ENCODE measurements at regions not wholly inside any gene's neighbourhood (a gene's known extent, or its start where the extent isn't known, plus 50 kb on each side); places are given as distances from the start of the nearest gene placed in this dataset.

GRCh38 chr15:38868326-38869114, 303.9 kb upstream of the RASGRP1 start:
- Mint-ChIP-seq H3K27ac (peak overlapping the region; percentile 37), H3K36me3 (ENCODE audit: low read depth) (no peaks in the 10 kb centered on the region), H3K4me1 (ENCODE audit: low read depth) (peaks cover 52% of the 10 kb centered on the region), H3K27me3 (no peaks in the 10 kb centered on the region), H3K4me3 (no peak overlapping the region), H3K9me3 (peaks cover 17% of the 10 kb centered on the region)
- intact Hi-C loops (cut with micrococcal nuclease), result no loop called here

DNA sequence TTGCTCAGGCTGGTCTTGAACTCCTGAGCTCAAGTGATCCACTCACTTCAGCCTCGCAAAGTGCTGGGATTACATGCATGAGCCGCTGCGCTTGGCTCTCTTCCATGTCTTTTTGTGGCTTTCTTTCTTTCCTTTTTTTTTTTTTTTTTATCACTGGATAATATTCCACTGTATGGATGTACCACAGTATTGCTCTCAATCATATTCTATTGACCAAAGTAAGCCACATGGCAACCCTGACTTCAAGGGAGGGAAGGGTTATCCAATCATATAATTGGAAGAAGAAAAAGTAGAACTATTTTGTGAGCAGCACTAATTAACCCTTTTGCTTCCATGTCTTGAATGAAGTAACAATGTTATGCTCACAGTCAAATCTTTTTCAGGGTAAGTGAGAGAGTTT, 307.0 kb upstream of the RASGRP1 start:
- peaks cover 17% of the 10 kb centered on the region for H3K9me3 Mint-ChIP-seq
- H3K27me3 Mint-ChIP-seq, result peaks cover 2% of the 10 kb centered on the region
- H3K36me3 Mint-ChIP-seq (ENCODE audit: low read depth), result no peaks in the 10 kb centered on the region
- no peak overlapping the region for H3K27ac Mint-ChIP-seq
- no peak overlapping the region for H3K4me3 Mint-ChIP-seq
- H3K4me1 Mint-ChIP-seq (ENCODE audit: low read depth), result peaks cover 31% of the 10 kb centered on the region
- intact Hi-C loops (cut with micrococcal nuclease), result no loop called here

- Mint-ChIP-seq H3K4me3 (no peak overlapping the region), H3K27ac (peak overlapping the region; percentile 27), H3K4me1 (ENCODE audit: low read depth) (peaks cover 24% of the 10 kb centered on the region), H3K9me3 (peaks cover 17% of the 10 kb centered on the region), H3K27me3 (peaks cover 2% of the 10 kb centered on the region), H3K36me3 (ENCODE audit: low read depth) (no peaks in the 10 kb centered on the region)
- intact Hi-C loops (cut with micrococcal nuclease), result no loop called here
These were observed 308.1 kb upstream of the RASGRP1 start for GRCh38 chr15:38872732-38873131.

DNA sequence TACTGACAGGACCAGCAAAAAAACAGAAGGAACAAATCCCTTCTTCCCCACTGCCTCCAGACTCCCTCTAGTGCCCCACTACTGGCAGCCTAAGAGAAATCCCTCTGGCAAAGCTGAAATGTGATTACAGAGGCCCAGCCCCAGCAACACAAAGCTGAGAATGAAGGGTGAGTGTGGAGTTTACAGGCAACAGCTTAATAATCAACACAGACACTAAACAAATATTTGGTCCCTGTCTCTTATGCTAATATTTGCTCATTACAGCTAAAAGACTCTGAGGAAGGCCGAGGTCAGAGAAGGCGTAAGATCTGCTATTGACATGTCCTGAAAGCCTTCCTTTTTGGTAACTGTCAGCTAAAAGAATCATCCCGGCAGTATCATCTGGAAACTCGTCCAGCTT, 308.5 kb upstream of the RASGRP1 start:
- intact Hi-C loops (cut with micrococcal nuclease), result no loop called here
- H3K4me3 Mint-ChIP-seq, result no peak overlapping the region
- peaks cover 28% of the 10 kb centered on the region for H3K4me1 Mint-ChIP-seq (ENCODE audit: low read depth)
- H3K27me3 Mint-ChIP-seq, result peaks cover 2% of the 10 kb centered on the region
- H3K36me3 Mint-ChIP-seq (ENCODE audit: low read depth), result no peaks in the 10 kb centered on the region
- H3K27ac Mint-ChIP-seq, result peak overlapping the region; percentile 27
- H3K9me3 Mint-ChIP-seq, result peaks cover 17% of the 10 kb centered on the region

DNA sequence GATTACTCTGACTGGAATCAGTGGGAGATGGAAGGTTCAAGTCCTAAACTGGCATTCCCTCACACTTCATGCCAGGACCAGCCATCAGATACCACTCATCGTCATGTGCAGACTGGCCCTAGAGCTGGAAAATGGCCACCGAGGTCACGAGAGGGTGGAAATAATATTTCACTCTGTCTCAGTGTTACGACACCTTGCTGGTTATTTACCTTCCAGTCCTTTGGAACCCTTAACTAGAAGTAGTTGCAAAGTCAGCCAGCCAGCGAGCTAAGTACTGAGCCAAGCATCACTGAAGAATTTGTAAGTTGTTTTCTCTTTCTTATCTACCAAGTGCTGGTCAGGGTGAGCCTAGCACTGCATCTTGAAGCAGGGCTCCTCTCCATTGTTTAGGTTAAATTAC, 309.9 kb upstream of the RASGRP1 start:
- intact Hi-C loops (cut with micrococcal nuclease), result no loop called here
- peaks cover 2% of the 10 kb centered on the region for H3K27me3 Mint-ChIP-seq
- H3K9me3 Mint-ChIP-seq, result peaks cover 13% of the 10 kb centered on the region
- no peak overlapping the region for H3K27ac Mint-ChIP-seq
- H3K4me1 Mint-ChIP-seq (ENCODE audit: low read depth), result peaks cover 31% of the 10 kb centered on the region
- H3K36me3 Mint-ChIP-seq (ENCODE audit: low read depth), result no peaks in the 10 kb centered on the region
- no peak overlapping the region for H3K4me3 Mint-ChIP-seq

DNA sequence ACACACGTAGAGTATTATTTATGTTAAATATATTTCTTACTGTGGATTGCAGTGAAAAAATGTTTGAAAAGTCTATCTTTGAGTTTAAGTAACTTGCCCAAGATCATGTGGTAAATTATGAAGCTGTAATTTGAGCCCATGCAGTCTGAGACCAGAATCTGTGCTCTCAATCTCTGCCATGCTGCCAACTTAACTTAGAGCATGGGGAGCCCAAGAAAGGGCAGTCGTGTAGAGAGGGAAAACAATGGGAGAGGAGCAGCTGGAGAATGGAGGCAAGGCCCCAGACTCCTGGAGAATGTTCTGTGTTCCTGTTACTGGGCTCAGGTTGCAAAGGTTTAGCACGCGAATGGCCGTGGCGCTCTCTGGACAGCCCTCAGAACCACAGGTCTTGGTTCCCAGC, 311.6 kb upstream of the RASGRP1 start:
- H3K4me1 Mint-ChIP-seq (ENCODE audit: low read depth), result peaks cover 39% of the 10 kb centered on the region
- no peaks in the 10 kb centered on the region for H3K36me3 Mint-ChIP-seq (ENCODE audit: low read depth)
- no peak overlapping the region for H3K27ac Mint-ChIP-seq
- H3K4me3 Mint-ChIP-seq, result no peak overlapping the region
- intact Hi-C loops (cut with micrococcal nuclease), result no loop called here
- H3K9me3 Mint-ChIP-seq, result peaks cover 2% of the 10 kb centered on the region
- peaks cover 2% of the 10 kb centered on the region for H3K27me3 Mint-ChIP-seq

- Mint-ChIP-seq H3K27ac (no peak overlapping the region), H3K27me3 (peaks cover 2% of the 10 kb centered on the region), H3K9me3 (peaks cover under 1% of the 10 kb centered on the region), H3K4me1 (ENCODE audit: low read depth) (peaks cover 43% of the 10 kb centered on the region), H3K36me3 (ENCODE audit: low read depth) (no peaks in the 10 kb centered on the region), H3K4me3 (no peak overlapping the region)
- intact Hi-C loops (cut with micrococcal nuclease), result no loop called here
These were observed 312.0 kb upstream of the RASGRP1 start for GRCh38 chr15:38876621-38877020.

DNA sequence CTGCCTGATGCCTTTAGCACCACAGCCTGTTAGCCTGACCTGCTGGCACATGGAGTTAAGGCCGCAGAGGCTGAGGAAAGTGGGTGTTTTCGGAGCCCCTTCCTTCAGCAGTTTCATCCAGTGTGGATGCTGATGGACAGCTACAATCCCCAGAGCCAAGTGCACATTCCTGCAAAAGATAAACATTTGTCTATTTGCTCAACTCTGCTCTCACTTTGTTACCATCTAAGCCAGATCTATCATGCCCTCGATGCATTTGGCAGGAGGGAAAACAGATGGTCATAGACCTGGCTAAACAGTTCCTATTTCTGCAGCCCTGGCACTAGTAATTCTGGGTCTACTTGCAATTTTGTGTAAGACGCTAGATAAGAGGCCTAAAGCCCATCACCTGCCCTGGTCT, 312.9 kb upstream of the RASGRP1 start:
- Mint-ChIP-seq H3K4me3 (no peak overlapping the region), H3K9me3 (peaks cover 9% of the 10 kb centered on the region), H3K27ac (no peak overlapping the region), H3K27me3 (peaks cover 2% of the 10 kb centered on the region), H3K4me1 (ENCODE audit: low read depth) (peaks cover 45% of the 10 kb centered on the region), H3K36me3 (ENCODE audit: low read depth) (peaks cover 6% of the 10 kb centered on the region)
- intact Hi-C loops (cut with micrococcal nuclease), result no loop called here

DNA sequence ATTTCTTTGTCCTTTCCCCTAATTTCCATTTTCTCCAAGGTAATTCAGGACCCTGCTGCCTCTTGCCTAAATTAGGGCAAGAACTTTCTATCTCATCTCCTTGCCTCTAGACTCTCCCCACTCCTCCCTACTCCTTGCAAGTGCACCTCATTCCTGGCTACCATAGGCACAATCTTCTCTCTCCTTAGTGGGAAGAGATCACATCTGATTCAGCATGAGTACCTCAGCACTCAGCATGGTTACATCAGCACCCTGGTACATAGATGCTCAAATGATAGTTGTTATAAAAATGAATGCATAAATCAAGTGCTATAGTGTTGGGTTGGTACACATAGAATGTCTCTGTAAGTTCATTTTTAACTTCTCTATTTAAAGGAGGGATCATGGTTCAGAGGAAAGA, 313.4 kb upstream of the RASGRP1 start:
- H3K27ac Mint-ChIP-seq, result no peak overlapping the region
- H3K4me1 Mint-ChIP-seq (ENCODE audit: low read depth), result peaks cover 40% of the 10 kb centered on the region
- peaks cover 6% of the 10 kb centered on the region for H3K36me3 Mint-ChIP-seq (ENCODE audit: low read depth)
- intact Hi-C loops (cut with micrococcal nuclease), result no loop called here
- H3K4me3 Mint-ChIP-seq, result no peak overlapping the region
- peaks cover 9% of the 10 kb centered on the region for H3K9me3 Mint-ChIP-seq
- peaks cover 2% of the 10 kb centered on the region for H3K27me3 Mint-ChIP-seq

DNA sequence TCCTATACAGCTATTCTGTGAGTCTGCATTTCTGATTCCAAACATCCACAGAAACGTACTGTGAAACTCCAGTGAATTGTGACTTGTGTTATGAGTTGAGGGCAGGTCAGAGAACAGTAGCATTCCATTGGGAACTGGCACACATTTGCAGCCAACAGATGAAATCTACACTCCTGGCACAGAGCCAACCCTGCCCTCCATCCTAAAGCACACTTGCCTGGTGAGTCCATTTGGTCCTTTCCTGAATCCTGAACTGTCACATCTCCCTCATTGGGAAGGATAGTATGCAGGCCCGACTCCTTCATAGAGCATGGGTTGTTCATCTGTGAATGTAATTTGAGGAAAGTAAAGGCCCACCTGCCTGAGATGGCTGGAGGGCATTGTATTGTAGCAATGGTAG, 314.3 kb upstream of the RASGRP1 start:
- H3K4me1 Mint-ChIP-seq (ENCODE audit: low read depth), result peaks cover 37% of the 10 kb centered on the region
- intact Hi-C loops (cut with micrococcal nuclease), result no loop called here
- H3K4me3 Mint-ChIP-seq, result no peak overlapping the region
- peaks cover 2% of the 10 kb centered on the region for H3K27me3 Mint-ChIP-seq
- H3K36me3 Mint-ChIP-seq (ENCODE audit: low read depth), result peaks cover 6% of the 10 kb centered on the region
- peaks cover 9% of the 10 kb centered on the region for H3K9me3 Mint-ChIP-seq
- peak overlapping the region; percentile 12 for H3K27ac Mint-ChIP-seq

GRCh38 chr15:38879909-38880471, 315.4 kb upstream of the RASGRP1 start:
- Mint-ChIP-seq H3K9me3 (peaks cover 9% of the 10 kb centered on the region), H3K4me1 (ENCODE audit: low read depth) (peaks cover 44% of the 10 kb centered on the region), H3K36me3 (ENCODE audit: low read depth) (peaks cover 6% of the 10 kb centered on the region), H3K27ac (peak overlapping the region; percentile 39), H3K4me3 (no peak overlapping the region), H3K27me3 (peaks cover 2% of the 10 kb centered on the region)
- intact Hi-C loops (cut with micrococcal nuclease), result no loop called here

GRCh38 chr15:38882221-38882620, 317.6 kb upstream of the RASGRP1 start:
- intact Hi-C loops (cut with micrococcal nuclease), result no loop called here
- peak overlapping the region; percentile 85 for H3K27ac Mint-ChIP-seq
- H3K4me1 Mint-ChIP-seq (ENCODE audit: low read depth), result peaks cover 55% of the 10 kb centered on the region
- H3K36me3 Mint-ChIP-seq (ENCODE audit: low read depth), result peaks cover 6% of the 10 kb centered on the region
- no peak overlapping the region for H3K4me3 Mint-ChIP-seq
- H3K9me3 Mint-ChIP-seq, result peaks cover 9% of the 10 kb centered on the region
- no peaks in the 10 kb centered on the region for H3K27me3 Mint-ChIP-seq

- Mint-ChIP-seq H3K4me3 (no peak overlapping the region), H3K27ac (peak overlapping the region; percentile 31), H3K36me3 (ENCODE audit: low read depth) (peaks cover 6% of the 10 kb centered on the region), H3K4me1 (ENCODE audit: low read depth) (peaks cover 52% of the 10 kb centered on the region), H3K27me3 (no peaks in the 10 kb centered on the region), H3K9me3 (peaks cover 9% of the 10 kb centered on the region)
- intact Hi-C loops (cut with micrococcal nuclease), result no loop called here
These were observed 319.4 kb upstream of the RASGRP1 start for GRCh38 chr15:38883987-38884386.

- Mint-ChIP-seq H3K4me1 (ENCODE audit: low read depth) (peaks cover 42% of the 10 kb centered on the region), H3K4me3 (no peak overlapping the region), H3K27me3 (no peaks in the 10 kb centered on the region), H3K27ac (no peak overlapping the region), H3K9me3 (peaks cover 9% of the 10 kb centered on the region), H3K36me3 (ENCODE audit: low read depth) (peaks cover 6% of the 10 kb centered on the region)
- intact Hi-C loops (cut with micrococcal nuclease), result no loop called here
These were observed 320.4 kb upstream of the RASGRP1 start for GRCh38 chr15:38885001-38885400.

Measured in dendritic cell treated with granulocyte-macrophage colony-stimulating factor and Interleukin-4, amounts not matched to agents 40 ng/mL and 50 ng/mL, for 4 days (primary cell).